HCT116 (cell line): ENCODE measurements at regions not wholly inside any gene's neighbourhood (a gene's known extent, or its start where the extent isn't known, plus 50 kb on each side); places are given as distances from the start of the nearest gene placed in this dataset.

Experiments
- CEBPB ChIP-seq: IDR thresholded peaks from 2 replicates; pipeline ENCODE4 v1.6.1; 2012; ENCODE audit warnings: low read depth
- EZH2 ChIP-seq: fragments of 200-600 bp; sonication (generic); IDR thresholded peaks from 2 replicates; pipeline ENCODE4 v1.6.1; 2017; ENCODE audit warnings: antibody characterized with exemption, mixed run types
- EZH2phosphoT487 ChIP-seq: fragments of 200-600 bp; IDR thresholded peaks from 2 replicates; pipeline ENCODE4 v1.6.1; 2018; ENCODE audit warnings: antibody characterized with exemption, borderline replicate concordance
- JUND ChIP-seq: IDR thresholded peaks from 2 replicates; pipeline ENCODE4 v1.6.1; 2012
- POLR2A ChIP-seq: IDR thresholded peaks from 2 replicates; pipeline ENCODE4 v1.7.0; 2011; ENCODE audit warnings: borderline replicate concordance; ENCODE audit not compliant: insufficient read depth, insufficient read length; ENCODE audit errors: extremely low read depth
- SIN3A ChIP-seq: IDR thresholded peaks from 2 replicates; pipeline ENCODE4 v1.6.1; 2012; ENCODE audit warnings: low read depth
- ZNF274 ChIP-seq: fragments of 200-500 bp; sonication (Bioruptor generic); IDR thresholded peaks from 2 replicates; pipeline ENCODE4 v1.6.1; 2014; ENCODE audit warnings: mild to moderate bottlenecking, low read depth, low read length, inconsistent platforms
- TF ChIP-seq, protein P1 (sequence below): IDR thresholded peaks from 2 replicates; pipeline ENCODE4 v1.6.1; 2012
- TF ChIP-seq, protein P2 (sequence below), 3 experiments: fragments of 200-600 bp in 1 of 3; sonication (generic) in 1 of 3; IDR thresholded peaks in 2 of 3; conservative IDR thresholded peaks in 1 of 3; 2 replicates each; pipeline ENCODE4 v1.5.1; 2012 to 2017; ENCODE audit warnings: low read depth in 2 of 3, low read length in 2 of 3, antibody characterized with exemption in 1 of 3, borderline replicate concordance in 1 of 3, control low read depth in 1 of 3, mild to moderate bottlenecking in 1 of 3, mixed read lengths in 1 of 3, mixed run types in 1 of 3, moderate library complexity in 1 of 3; ENCODE audit not compliant: insufficient read depth in 1 of 3
- TF ChIP-seq, protein P3 (sequence below): IDR thresholded peaks from 2 replicates; pipeline ENCODE4 v1.6.1; 2012; ENCODE audit warnings: low read depth

DNA sequence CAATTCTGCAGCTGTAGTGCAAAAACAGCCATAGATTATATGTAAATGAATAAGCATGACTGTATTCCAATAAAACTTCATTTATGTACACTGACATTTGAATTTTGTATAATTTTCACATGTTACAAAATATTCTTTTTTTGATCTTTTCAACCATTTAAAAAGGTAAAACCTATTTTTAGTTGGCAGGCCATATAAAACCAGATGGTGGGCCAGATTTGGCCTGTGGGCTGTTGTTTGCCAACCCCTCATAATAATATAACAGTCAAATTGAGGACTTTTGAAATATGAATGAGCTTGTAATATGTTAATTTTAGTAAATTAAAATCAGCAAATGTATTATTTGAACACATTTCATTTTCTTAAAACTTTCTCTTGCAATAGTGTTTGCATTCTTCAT lies 913.4 kb downstream of the TLE1 start:
- TF ChIP-seq, protein P1, sequence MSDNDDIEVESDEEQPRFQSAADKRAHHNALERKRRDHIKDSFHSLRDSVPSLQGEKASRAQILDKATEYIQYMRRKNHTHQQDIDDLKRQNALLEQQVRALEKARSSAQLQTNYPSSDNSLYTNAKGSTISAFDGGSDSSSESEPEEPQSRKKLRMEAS, result no peak
- TF ChIP-seq, protein P2, sequence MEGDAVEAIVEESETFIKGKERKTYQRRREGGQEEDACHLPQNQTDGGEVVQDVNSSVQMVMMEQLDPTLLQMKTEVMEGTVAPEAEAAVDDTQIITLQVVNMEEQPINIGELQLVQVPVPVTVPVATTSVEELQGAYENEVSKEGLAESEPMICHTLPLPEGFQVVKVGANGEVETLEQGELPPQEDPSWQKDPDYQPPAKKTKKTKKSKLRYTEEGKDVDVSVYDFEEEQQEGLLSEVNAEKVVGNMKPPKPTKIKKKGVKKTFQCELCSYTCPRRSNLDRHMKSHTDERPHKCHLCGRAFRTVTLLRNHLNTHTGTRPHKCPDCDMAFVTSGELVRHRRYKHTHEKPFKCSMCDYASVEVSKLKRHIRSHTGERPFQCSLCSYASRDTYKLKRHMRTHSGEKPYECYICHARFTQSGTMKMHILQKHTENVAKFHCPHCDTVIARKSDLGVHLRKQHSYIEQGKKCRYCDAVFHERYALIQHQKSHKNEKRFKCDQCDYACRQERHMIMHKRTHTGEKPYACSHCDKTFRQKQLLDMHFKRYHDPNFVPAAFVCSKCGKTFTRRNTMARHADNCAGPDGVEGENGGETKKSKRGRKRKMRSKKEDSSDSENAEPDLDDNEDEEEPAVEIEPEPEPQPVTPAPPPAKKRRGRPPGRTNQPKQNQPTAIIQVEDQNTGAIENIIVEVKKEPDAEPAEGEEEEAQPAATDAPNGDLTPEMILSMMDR (IDR thresholded peaks at IDR 0.05 in 2 of 3, conservative IDR thresholded peaks at IDR 0.05 in 1 of 3; ENCODE audit: borderline replicate concordance in 1 of 3, insufficient read depth in 1 of 3, low read depth in 2 of 3, low read length in 2 of 3), result no peak
- no peak for TF ChIP-seq SIN3A
- TF ChIP-seq EZH2, result no peak
- TF ChIP-seq POLR2A, result no peak
- TF ChIP-seq EZH2phosphoT487, result no peak
- TF ChIP-seq, protein P3, sequence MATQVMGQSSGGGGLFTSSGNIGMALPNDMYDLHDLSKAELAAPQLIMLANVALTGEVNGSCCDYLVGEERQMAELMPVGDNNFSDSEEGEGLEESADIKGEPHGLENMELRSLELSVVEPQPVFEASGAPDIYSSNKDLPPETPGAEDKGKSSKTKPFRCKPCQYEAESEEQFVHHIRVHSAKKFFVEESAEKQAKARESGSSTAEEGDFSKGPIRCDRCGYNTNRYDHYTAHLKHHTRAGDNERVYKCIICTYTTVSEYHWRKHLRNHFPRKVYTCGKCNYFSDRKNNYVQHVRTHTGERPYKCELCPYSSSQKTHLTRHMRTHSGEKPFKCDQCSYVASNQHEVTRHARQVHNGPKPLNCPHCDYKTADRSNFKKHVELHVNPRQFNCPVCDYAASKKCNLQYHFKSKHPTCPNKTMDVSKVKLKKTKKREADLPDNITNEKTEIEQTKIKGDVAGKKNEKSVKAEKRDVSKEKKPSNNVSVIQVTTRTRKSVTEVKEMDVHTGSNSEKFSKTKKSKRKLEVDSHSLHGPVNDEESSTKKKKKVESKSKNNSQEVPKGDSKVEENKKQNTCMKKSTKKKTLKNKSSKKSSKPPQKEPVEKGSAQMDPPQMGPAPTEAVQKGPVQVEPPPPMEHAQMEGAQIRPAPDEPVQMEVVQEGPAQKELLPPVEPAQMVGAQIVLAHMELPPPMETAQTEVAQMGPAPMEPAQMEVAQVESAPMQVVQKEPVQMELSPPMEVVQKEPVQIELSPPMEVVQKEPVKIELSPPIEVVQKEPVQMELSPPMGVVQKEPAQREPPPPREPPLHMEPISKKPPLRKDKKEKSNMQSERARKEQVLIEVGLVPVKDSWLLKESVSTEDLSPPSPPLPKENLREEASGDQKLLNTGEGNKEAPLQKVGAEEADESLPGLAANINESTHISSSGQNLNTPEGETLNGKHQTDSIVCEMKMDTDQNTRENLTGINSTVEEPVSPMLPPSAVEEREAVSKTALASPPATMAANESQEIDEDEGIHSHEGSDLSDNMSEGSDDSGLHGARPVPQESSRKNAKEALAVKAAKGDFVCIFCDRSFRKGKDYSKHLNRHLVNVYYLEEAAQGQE, result no peak
- TF ChIP-seq JUND, result no peak
- no peak for TF ChIP-seq CEBPB
- TF ChIP-seq ZNF274, result no peak
